Erythroblast (primary cell): ENCODE measurements at regions not wholly inside any gene's neighbourhood (a gene's known extent, or its start where the extent isn't known, plus 50 kb on each side); places are given as distances from the start of the nearest gene placed in this dataset.
A peak's percentile ranks its signal among the peaks of the same experiment; 100 is the strongest.

ENCODE experiments used
- DNase-seq, 2 experiments: peaks; one replicate each; lab custom pipeline; 2025; lab: John Stamatoyannopoulos, UW
- GATA1 ChIP-seq: IDR thresholded peaks from 2 replicates; pipeline ENCODE4 v1.6.1; 2011; ENCODE audit warnings: low read depth, mild to moderate bottlenecking, control low read depth, low read length, moderate library complexity
- POLR2A ChIP-seq: IDR thresholded peaks from 2 replicates; pipeline ENCODE4 v1.6.1; 2011; ENCODE audit warnings: mild to moderate bottlenecking, low read length

DNA sequence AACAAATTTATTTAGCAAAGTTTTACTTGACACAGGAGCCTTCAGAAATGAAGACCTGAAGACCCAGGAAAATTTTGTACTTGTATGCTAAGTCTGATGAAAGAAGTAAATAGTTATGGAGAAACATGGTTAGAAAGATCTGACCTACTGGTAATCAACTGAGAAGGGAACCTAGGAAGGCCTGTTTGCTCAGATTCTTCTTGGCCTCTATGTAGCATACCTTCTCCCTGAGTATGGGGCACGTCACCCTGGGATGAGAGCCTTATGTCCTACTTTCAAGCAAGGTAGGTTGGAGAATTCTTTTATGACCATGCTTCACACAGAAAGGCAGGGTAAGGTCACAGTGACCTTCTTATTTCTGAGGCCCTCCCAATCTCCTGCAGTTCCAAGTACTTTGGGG, 178.6 kb upstream of the CREB1 start:
- no peak for TF ChIP-seq GATA1
- no peak for TF ChIP-seq POLR2A
- no peak for DNase-seq

DNA sequence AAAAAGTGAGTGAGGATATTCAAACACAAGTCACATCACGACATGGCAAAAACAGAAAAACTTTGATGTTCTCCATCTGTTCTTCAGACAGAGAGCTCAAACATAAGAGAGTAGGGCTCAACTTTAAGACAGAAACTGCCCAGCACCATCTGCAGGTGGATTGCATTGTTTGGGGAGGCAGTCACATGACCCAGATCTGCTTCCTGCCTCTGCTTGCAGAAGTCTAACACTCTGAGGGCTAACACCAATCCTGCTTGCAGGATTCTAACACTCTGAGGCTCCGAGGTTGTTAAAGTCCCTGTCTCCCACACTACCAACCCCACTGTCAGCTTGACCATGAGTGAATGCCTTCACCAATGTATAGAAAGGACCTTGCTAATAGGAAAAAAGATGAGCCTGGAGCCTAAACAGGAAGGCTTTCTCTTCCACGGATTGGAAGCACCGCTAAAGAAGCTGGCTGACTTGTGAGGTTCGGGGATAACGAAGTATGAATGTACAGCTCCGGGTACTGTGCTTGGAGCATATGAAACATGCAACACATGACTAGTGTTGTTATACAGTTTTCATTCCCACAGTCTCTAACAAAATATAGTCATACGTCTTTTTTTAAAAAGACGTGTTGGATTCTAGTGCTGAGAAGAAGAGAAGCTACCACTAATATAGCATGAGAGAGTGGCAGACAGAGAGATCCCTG, 176.6 kb upstream of the CREB1 start:
- TF ChIP-seq GATA1 (no peak), POLR2A (no peak)
- no peak for DNase-seq

DNA sequence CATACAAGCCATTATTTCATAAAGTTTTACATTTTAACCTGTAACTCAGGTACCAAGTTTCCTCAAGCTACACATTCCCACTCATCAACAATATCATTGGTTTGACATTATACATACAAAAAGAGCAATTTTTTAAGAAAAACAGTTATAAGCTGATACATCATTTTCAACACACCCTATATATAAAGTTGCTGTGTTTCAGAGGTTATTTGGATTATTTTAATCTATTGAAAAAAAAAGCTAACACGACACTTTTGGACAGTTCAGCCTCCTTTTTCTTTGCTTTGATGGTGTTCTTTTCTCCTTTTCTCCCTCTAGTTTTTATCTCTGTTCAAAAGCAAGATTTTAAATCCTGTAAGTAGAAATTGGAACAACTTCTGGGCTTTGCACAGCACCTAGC, 175.9 kb upstream of the CREB1 start:
- no peak for DNase-seq

DNA sequence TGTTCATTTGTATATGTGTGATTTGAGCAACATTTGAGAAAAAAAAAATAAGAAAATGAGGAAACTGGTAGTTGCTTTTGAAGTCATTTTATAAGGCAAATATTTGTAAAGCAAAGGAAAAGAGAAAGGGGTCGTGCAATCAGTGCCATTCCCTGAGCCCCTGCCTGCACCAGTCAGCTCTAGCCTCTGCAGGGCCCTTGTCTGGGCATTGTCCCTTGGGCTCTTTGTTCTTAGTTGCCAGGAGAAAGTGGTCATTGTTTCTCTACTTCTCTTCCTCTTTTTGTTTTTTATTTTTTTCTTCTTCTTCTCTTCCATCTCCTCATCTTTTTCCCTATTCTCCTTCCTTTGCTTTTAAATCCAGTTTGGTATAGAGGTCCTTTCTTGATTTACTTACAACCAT, 175.3 kb upstream of the CREB1 start:
- no peak for DNase-seq
- TF ChIP-seq GATA1, result no peak
- TF ChIP-seq POLR2A, result no peak

More for the DNA sequence above, 175.9 kb upstream of the CREB1 start:
- TF ChIP-seq GATA1 (no peak), POLR2A (no peak)

DNA sequence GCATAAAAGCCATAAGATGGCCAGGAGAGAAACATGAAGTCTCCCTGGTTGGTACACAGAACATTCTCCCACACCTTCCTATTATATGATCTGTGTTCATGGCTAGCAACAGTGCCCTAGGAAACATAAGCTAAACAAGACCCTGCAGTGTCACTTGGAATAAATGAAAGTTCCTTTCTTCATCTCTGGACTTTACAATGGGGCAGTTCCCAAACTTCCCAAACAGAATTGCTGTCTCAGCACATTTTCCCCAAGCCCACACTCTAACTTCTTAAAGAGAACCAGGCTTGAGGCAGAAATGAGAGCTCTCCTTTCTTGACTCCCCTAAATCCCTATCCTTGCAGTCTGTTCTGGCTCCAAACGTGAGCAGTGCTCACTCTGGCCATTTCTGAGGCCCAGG, 173.2 kb upstream of the CREB1 start:
- no peak for DNase-seq
- TF ChIP-seq POLR2A, result no peak
- TF ChIP-seq GATA1, result no peak

DNA sequence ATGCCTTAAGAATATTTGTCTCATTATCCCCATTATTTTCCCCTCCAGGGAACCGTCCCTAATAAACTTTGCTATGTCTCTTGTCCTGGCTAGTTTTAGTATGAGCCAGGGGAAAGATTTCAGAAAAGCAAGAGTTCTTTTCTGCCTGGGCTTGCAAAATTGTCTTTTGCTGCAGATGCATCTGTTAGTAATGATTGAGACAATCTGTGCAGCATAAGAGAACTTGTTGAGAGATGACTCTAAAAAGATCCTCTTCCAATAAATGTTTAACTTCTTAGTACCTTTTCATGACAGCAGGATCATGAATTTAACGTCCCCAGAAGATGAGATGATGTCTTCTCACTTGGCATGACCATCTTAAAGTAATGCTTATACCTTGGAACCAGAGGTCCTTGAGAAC, 172.5 kb upstream of the CREB1 start:
- TF ChIP-seq GATA1 (no peak), POLR2A (no peak)
- DNase-seq, result no peak

DNA sequence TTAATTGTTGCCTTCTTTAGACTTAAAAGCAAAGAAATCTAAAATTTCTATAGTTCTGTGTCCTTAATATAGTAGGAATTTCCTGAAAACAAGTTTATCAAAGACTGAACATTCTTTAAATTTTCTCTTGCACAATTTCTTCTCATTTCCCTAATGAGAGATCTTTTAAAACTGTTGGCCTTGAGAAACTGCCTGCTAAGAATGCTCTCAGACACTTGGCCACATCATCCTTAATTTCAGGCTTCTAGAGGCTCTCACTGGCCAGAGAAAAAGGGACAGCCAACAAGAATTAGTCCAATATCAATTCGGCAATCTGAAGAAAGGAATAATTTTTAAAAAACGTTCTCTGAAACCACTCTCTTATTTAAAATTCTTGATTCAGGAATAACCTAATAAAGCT, 167.0 kb upstream of the CREB1 start:
- no peak for TF ChIP-seq GATA1
- TF ChIP-seq POLR2A, result no peak
- DNase-seq, result no peak

DNA sequence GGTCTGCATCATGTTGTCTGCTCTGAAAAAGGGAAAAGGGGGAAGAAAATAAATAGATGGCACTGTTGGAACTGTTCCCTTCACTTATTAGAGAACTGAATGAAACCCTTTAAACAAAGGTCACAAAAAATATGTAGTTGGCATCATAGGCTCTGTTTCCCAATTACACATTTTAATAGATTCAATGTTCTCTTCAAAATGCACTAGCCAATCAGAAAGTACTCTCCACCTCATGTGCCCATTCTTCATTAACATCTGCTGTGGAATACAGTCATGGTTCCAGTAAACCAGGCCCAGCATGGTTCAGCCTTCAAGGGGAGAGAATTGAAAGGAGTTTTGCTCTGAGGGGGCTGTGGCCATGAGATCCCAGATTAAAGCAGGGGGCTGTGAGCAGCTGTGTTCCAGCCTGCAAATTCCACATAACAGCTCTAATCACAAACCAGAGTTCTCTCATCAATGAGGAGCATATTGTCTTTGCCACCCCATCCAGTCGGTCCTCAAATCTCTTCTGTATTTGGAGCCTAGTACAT, 165.9 kb upstream of the CREB1 start:
- no peak for TF ChIP-seq POLR2A
- TF ChIP-seq GATA1, result no peak
- DNase-seq, result no peak

DNA sequence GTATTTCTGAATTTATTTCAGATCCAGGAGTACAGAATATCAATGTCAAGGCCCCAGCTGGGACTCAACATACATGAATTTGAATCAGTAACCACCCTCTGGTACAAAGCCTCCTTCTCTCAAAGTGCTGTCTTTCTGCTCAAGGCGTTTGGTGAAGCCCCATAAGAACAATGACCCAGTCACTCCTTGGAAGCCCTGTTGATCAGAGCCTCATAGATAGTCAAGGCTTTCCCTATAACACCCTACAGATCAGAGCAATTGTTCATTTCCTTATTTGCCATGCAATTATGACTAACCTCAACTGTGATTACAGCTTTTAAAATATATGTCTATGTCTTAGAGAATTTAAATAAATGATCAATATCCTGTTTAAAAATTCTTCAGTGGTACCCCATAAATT, 159.1 kb upstream of the CREB1 start:
- no peak for DNase-seq
- TF ChIP-seq GATA1 (no peak), POLR2A (no peak)

DNA sequence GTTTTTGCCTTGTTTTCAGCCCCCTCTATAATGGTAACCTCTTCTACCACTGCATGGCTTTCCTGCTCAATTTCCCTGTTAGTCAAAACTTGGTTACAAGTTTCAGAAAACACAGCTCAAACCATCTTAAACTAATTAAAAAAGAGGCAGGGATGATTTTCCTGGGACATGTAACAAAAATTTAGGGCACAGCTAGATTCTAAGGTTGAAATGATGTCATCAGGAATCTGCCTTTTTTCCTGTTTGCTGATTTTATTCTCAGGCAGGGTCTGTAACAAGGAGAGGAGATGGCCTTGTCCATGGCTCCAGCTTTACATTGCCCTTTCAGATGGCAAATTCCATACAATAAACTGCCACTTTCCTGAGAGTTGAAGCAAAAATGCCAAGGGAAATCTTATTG, 157.9 kb upstream of the CREB1 start:
- TF ChIP-seq GATA1, result no peak
- TF ChIP-seq POLR2A, result no peak
- DNase-seq, result no peak

DNA sequence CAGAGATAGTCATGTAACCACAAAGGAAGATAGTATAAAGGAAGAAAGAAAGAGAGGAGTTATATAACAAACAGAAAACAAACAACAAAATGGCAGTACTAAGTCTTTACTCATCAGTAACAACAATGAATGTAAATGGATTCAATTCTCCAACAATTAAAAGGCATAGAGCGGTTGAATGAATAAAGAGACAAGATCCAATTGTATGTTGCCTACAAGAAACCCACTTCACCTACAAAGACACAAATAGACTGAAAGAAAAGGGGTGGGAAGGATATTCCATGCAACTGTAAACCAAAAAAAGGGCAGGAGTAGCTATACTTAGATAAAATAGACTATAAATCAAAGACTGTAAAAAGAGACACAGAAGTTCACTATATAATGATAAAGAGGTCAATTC, 157.3 kb upstream of the CREB1 start:
- DNase-seq, result no peak
- TF ChIP-seq POLR2A, result no peak
- no peak for TF ChIP-seq GATA1

DNA sequence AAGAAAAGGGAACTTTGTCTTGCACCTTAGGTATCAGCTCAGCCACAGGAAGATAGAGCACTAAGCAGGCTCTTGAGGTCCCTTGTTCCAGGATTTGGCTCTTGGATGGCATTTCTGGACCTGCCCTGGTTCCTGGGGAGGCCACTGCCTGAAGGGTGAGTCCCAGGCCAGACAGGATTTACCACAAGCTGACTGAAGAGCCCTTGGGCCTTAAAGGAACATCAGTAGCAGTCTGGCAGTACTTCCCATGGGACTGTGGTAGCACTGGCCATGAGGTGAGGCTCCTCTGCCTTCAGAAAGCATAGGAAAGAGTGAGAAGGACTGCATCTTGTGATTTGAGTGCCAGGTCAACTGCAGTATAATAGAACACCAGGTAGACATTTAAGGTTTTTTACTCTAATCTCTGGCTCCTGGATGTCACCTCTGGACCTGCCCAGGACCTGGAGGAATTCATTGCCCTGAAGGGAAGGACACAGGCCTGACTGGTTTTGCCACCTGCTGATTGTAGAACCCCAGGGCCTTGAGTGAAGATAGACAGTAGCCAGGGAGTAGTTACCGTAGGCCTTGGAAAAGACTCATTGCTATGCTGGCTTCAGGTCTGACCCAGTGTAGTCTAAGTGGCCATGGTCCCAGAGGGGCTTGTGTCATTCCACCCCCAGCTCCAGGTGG, 154.4 kb upstream of the CREB1 start:
- no peak for DNase-seq
- TF ChIP-seq GATA1 (no peak), POLR2A (no peak)

DNA sequence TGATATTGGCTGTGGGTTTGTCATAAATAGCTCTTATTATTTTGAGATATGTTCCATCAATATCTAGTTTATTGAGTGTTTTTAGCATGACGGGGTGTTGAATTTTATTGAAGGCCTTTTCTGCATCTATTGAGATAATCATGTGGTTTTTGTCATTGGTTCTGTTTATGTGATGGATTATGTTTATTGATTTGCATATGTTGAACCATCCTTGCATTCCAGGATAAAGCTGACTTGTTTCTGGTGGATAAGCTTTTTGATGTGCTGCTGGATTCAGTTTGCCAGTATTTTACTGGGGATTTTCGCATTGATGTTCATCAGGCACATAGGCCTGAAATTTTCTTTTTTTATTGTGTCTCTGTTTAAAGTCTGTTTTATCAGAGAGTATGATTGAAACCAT, 151.1 kb upstream of the CREB1 start:
- DNase-seq, result peak; percentile 7 to 9

DNA sequence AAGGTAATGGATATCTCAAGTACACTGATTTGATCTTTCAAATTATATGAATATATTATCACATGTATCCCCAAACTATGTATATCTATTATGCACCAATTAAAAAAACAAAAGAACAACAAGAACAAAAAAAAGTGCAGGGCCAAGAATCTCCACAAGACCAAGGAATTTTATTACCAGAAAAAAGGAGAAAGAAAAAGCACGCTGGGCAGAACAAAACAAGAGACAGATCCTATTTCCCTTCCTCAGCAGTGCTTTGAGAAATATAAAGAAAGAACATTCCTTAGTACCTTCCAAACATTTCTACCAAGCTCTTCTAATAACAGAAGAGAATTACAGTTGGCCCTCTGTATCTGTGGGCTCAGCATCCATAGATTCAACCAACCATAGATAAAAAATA, 144.7 kb upstream of the CREB1 start:
- TF ChIP-seq POLR2A (no peak), GATA1 (no peak)
- no peak for DNase-seq

DNA sequence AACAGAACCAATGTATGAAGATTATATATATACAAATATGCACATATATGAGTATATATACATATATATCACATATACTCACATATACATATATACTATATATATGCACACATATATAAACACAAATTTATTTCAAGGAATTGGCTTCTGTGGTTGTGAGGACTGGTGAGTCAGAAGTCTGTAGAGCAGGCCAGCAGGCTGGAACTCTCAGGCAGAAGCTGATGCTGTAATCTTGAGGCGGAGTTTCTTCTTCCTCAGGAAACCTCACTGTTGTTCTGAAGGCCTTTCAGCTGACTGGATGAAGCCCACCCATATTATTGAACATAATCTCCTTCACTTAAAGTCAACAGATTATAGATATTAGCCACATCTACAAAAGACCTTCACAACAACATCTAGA, 143.9 kb upstream of the CREB1 start:
- DNase-seq, result no peak
- TF ChIP-seq POLR2A (no peak), GATA1 (no peak)
